Brain microvascular endothelial cell (primary cell): ENCODE measurements at regions not wholly inside any gene's neighbourhood (a gene's known extent, or its start where the extent isn't known, plus 50 kb on each side); places are given as distances from the start of the nearest gene placed in this dataset.

ENCODE experiments used
- DNase-seq: peaks from one replicate; pipeline ENCODE4 v3.0.0-alpha.2; 2020
- H3K27ac ChIP-seq: fragments of 250-450 bp; sonication (Bioruptor Pico); 2 replicates; pipeline ENCODE4 v1.5.1; 2020; ENCODE audit warnings: mild to moderate bottlenecking, moderate library complexity
- H3K27me3 ChIP-seq: fragments of 250-450 bp; sonication (Bioruptor Pico); replicated peaks from 2 replicates; pipeline ENCODE4 v1.5.1; 2020; ENCODE audit warnings: mild to moderate bottlenecking
- H3K36me3 ChIP-seq: fragments of 250-450 bp; sonication (Bioruptor Pico); replicated peaks from 2 replicates; pipeline ENCODE4 v1.5.1; 2020; ENCODE audit warnings: mild to moderate bottlenecking
- H3K4me3 ChIP-seq: 2 replicates; pipeline ENCODE4 v1.5.1; 2011; ENCODE audit warnings: low read depth, mild to moderate bottlenecking, control low read depth, low read length, moderate library complexity
- CTCF ChIP-seq: IDR thresholded peaks from 2 replicates; pipeline ENCODE4 v1.5.1; 2011; ENCODE audit warnings: low read depth, mild to moderate bottlenecking, moderate library complexity, low read length, control low read depth, inconsistent platforms; ENCODE audit errors: missing control alignments
- in situ Hi-C: cut with HindIII; loops from 2 replicates; pipeline ENCODE4 v1.10.0; 2017; ENCODE audit warnings: low sequenced_read_pairs, low pct_ligation_motif_present

- in situ Hi-C loops, result no loop called here
- Histone ChIP-seq H3K36me3 (no peaks in the 10 kb centered on the region), H3K4me3 (no peak overlapping the region), H3K27me3 (no peaks in the 10 kb centered on the region), H3K27ac (no peak overlapping the region)
- TF ChIP-seq CTCF, result no peak
- DNase-seq, result no peak
Measured at GRCh38 chr20:5372371-5372770, 55.6 kb upstream of the PROKR2 start.

- in situ Hi-C loops, result no loop called here
- DNase-seq, result no peak
- H3K27ac ChIP-seq, result no peak overlapping the region
- no peak overlapping the region for H3K4me3 ChIP-seq
- no peaks in the 10 kb centered on the region for H3K36me3 ChIP-seq
- H3K27me3 ChIP-seq, result no peaks in the 10 kb centered on the region
- TF ChIP-seq CTCF, result no peak
Measured at GRCh38 chr20:5369629-5370028, 52.9 kb upstream of the PROKR2 start.
